WTC11 (cell line): ENCODE measurements at regions not wholly inside any gene's neighbourhood (a gene's known extent, or its start where the extent isn't known, plus 50 kb on each side); places are given as distances from the start of the nearest gene placed in this dataset.

ENCODE experiments used
- ATAC-seq: fragments of 200-7000 bp; cut with Tn5 transposase; 2 replicates; pipeline ENCODE4 v1.10.0; 2021; ENCODE audit warnings: mild to moderate bottlenecking, moderate library complexity
- CTCF ChIA-PET: fragments of 300-600 bp; sonication (Branson Sonifier 250); formaldehyde crosslinking; loops from one replicate; lab custom pipeline; 2021; ENCODE audit warnings: antibody characterized with exemption; lab: Charles Lee
- POLR2A ChIA-PET: fragments of 350-600 bp; sonication (Branson Sonifier 250); formaldehyde crosslinking; loops from one replicate; lab custom pipeline; 2021; ENCODE audit warnings: antibody characterized with exemption; lab: Charles Lee
- DNase-seq: peaks from one replicate; pipeline ENCODE4 v3.0.0; 2021; ENCODE audit warnings: low spot score
- H3K27ac Mint-ChIP-seq: 2 replicates; pipeline ENCODE4 v1.8.0; 2021; ENCODE audit warnings: mixed read lengths
- H3K27me3 Mint-ChIP-seq: 2 replicates; pipeline ENCODE4 v1.8.0; 2021; ENCODE audit warnings: low read depth, mild to moderate bottlenecking, moderate library complexity, mixed read lengths
- H3K36me3 Mint-ChIP-seq: 2 replicates; pipeline ENCODE4 v1.8.0; 2021; ENCODE audit warnings: mixed read lengths
- H3K4me1 Mint-ChIP-seq: 2 replicates; pipeline ENCODE4 v1.8.0; 2022; ENCODE audit warnings: mixed read lengths
- H3K4me3 Mint-ChIP-seq: 2 replicates; pipeline ENCODE4 v1.8.0; 2021; ENCODE audit warnings: mild to moderate bottlenecking, moderate library complexity, mixed read lengths
- H3K9me3 Mint-ChIP-seq: 2 replicates; pipeline ENCODE4 v1.8.0; 2021; ENCODE audit warnings: mixed read lengths
- MYBL2 ChIP-seq: sonication (generic); formaldehyde crosslinking; IDR thresholded peaks from 2 replicates; pipeline ENCODE4 v1.8.1; 2023; ENCODE audit warnings: mild to moderate bottlenecking, moderate library complexity, missing genetic modification reagents
- NR1H2 ChIP-seq: sonication (generic); formaldehyde crosslinking; IDR thresholded peaks from 2 replicates; pipeline ENCODE4 v1.9.0; 2021; ENCODE audit warnings: mild to moderate bottlenecking, moderate library complexity, missing genetic modification reagents
- NR2C2 ChIP-seq: sonication (generic); formaldehyde crosslinking; IDR thresholded peaks from 2 replicates; pipeline ENCODE4 v1.8.0; 2022; ENCODE audit warnings: mild to moderate bottlenecking, missing genetic modification reagents
- PRRX2 ChIP-seq: fragments of 250-450 bp; sonication (Bioruptor Pico); IDR thresholded peaks from 2 replicates; pipeline ENCODE4 v1.8.0; 2021; ENCODE audit warnings: mild to moderate bottlenecking
- RELA ChIP-seq: sonication (generic); formaldehyde crosslinking; IDR thresholded peaks from 2 replicates; pipeline ENCODE4 v1.8.1; 2022; ENCODE audit warnings: missing genetic modification reagents, mild to moderate bottlenecking, borderline replicate concordance
- ZNF138 ChIP-seq: sonication (generic); formaldehyde crosslinking; conservative IDR thresholded peaks from 2 replicates; pipeline ENCODE4 v1.8.1; 2022; ENCODE audit warnings: mild to moderate bottlenecking, moderate library complexity, missing genetic modification reagents
- ZNF219 ChIP-seq: sonication (generic); formaldehyde crosslinking; IDR thresholded peaks from 2 replicates; pipeline ENCODE4 v1.8.0; 2023; ENCODE audit warnings: missing genetic modification reagents, mild to moderate bottlenecking, borderline replicate concordance
- ZNF396 ChIP-seq: fragments of 250-450 bp; sonication (Bioruptor Pico); IDR thresholded peaks from 2 replicates; pipeline ENCODE4 v1.8.0; 2021; ENCODE audit warnings: mild to moderate bottlenecking, moderate library complexity, borderline replicate concordance
- TF ChIP-seq, protein P1 (sequence below): sonication (generic); formaldehyde crosslinking; IDR thresholded peaks from 2 replicates; pipeline ENCODE4 v1.8.1; 2023; ENCODE audit warnings: mild to moderate bottlenecking, missing genetic modification reagents, moderate library complexity
- TF ChIP-seq, protein P2 (sequence below): fragments of 250-450 bp; sonication (Bioruptor Pico); IDR thresholded peaks from 2 replicates; pipeline ENCODE4 v1.9.0; 2021; ENCODE audit warnings: mild to moderate bottlenecking
- TF ChIP-seq, protein P3 (sequence below): fragments of 250-450 bp; sonication (Bioruptor Pico); IDR thresholded peaks from 2 replicates; pipeline ENCODE4 v2.1.2; 2022; ENCODE audit warnings: mild to moderate bottlenecking, moderate library complexity
- TF ChIP-seq, protein P4 (sequence below): sonication (generic); formaldehyde crosslinking; IDR thresholded peaks from 2 replicates; pipeline ENCODE4 v1.8.0; 2022; ENCODE audit warnings: mild to moderate bottlenecking, missing genetic modification reagents
- TF ChIP-seq, protein P5 (sequence below): fragments of 250-450 bp; sonication (Bioruptor Pico); conservative IDR thresholded peaks from 2 replicates; pipeline ENCODE4 v1.9.0; 2021; ENCODE audit warnings: mild to moderate bottlenecking
- TF ChIP-seq, protein P6 (sequence below): sonication (generic); formaldehyde crosslinking; IDR thresholded peaks from 2 replicates; pipeline ENCODE4 v1.8.1; 2023; ENCODE audit warnings: mild to moderate bottlenecking, missing genetic modification reagents, moderate library complexity
- TF ChIP-seq, protein P7 (sequence below): sonication (generic); formaldehyde crosslinking; IDR thresholded peaks from 2 replicates; pipeline ENCODE4 v1.8.1; 2023; ENCODE audit warnings: mild to moderate bottlenecking, missing genetic modification reagents
- TF ChIP-seq, protein P8 (sequence below): fragments of 200-600 bp; IDR thresholded peaks from 2 replicates; pipeline ENCODE4 v1.8.0; 2022; ENCODE audit warnings: antibody characterized with exemption
- TF ChIP-seq, protein P9 (sequence below): fragments of 250-450 bp; sonication (Bioruptor Pico); IDR thresholded peaks from 2 replicates; pipeline ENCODE4 v1.9.0; 2021; ENCODE audit warnings: moderate library complexity, mild to moderate bottlenecking, inconsistent platforms, borderline replicate concordance
- TF ChIP-seq, protein P10 (sequence below): sonication (generic); formaldehyde crosslinking; conservative IDR thresholded peaks from 2 replicates; pipeline ENCODE4 v1.8.1; 2023; ENCODE audit warnings: mild to moderate bottlenecking, low read depth, missing genetic modification reagents, moderate library complexity
- TF ChIP-seq, protein P11 (sequence below): sonication (generic); formaldehyde crosslinking; IDR thresholded peaks from 2 replicates; pipeline ENCODE4 v1.8.0; 2022; ENCODE audit warnings: mild to moderate bottlenecking, missing genetic modification reagents

DNA sequence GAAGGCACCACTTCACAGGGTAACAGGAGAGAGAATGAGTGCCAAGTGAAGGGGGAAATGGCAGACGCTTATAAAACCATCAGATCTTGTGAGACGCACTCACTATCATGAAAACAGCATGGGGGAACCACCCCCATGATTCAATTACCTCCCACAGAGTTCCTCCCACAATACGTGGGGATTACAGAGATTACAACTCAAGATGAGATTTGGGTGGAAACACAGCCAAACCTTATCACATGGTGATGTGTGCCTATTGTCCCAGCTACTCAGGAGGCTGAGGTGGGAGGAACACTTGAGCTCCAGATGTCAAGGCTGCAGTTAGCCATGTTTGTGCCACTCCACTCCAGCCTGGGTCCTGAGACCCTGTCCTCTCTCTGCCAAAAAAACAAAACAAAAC is 56.0 kb upstream of the DSCAM start:
- H3K27me3 Mint-ChIP-seq: peaks cover 3% of the 10 kb centered on the region; the same call in 1 of the 2 replicates
- ATAC-seq: no peak
- H3K27ac Mint-ChIP-seq: no peak overlapping the region
- peaks cover 13% of the 10 kb centered on the region; the same call in 1 of the 2 replicates for H3K4me1 Mint-ChIP-seq
- no peak for DNase-seq
- ChIA-PET POLR2A (no interaction called here), CTCF (no interaction called here)
- peaks cover 7% of the 10 kb centered on the region for H3K36me3 Mint-ChIP-seq
- H3K4me3 Mint-ChIP-seq: no peak overlapping the region
- TF ChIP-seq, protein P1, sequence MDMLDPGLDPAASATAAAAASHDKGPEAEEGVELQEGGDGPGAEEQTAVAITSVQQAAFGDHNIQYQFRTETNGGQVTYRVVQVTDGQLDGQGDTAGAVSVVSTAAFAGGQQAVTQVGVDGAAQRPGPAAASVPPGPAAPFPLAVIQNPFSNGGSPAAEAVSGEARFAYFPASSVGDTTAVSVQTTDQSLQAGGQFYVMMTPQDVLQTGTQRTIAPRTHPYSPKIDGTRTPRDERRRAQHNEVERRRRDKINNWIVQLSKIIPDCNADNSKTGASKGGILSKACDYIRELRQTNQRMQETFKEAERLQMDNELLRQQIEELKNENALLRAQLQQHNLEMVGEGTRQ (CRISPR knock-in tag): no peak
- TF ChIP-seq RELA (CRISPR knock-in tag) (no peak), PRRX2 (CRISPR knock-in tag) (no peak), ZNF396 (CRISPR knock-in tag) (no peak), MYBL2 (no peak), NR2C2 (CRISPR knock-in tag) (no peak)
- TF ChIP-seq, protein P2, sequence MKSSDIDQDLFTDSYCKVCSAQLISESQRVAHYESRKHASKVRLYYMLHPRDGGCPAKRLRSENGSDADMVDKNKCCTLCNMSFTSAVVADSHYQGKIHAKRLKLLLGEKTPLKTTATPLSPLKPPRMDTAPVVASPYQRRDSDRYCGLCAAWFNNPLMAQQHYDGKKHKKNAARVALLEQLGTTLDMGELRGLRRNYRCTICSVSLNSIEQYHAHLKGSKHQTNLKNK: no peak
- TF ChIP-seq, protein P3, sequence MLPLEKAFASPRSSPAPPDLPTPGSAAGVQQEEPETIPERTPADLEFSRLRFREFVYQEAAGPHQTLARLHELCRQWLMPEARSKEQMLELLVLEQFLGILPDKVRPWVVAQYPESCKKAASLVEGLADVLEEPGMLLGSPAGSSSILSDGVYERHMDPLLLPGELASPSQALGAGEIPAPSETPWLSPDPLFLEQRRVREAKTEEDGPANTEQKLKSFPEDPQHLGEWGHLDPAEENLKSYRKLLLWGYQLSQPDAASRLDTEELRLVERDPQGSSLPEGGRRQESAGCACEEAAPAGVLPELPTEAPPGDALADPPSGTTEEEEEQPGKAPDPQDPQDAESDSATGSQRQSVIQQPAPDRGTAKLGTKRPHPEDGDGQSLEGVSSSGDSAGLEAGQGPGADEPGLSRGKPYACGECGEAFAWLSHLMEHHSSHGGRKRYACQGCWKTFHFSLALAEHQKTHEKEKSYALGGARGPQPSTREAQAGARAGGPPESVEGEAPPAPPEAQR (CRISPR knock-in tag): no peak
- TF ChIP-seq, protein P4, sequence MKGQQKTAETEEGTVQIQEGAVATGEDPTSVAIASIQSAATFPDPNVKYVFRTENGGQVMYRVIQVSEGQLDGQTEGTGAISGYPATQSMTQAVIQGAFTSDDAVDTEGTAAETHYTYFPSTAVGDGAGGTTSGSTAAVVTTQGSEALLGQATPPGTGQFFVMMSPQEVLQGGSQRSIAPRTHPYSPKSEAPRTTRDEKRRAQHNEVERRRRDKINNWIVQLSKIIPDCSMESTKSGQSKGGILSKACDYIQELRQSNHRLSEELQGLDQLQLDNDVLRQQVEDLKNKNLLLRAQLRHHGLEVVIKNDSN (CRISPR knock-in tag): no peak
- TF ChIP-seq, protein P5, sequence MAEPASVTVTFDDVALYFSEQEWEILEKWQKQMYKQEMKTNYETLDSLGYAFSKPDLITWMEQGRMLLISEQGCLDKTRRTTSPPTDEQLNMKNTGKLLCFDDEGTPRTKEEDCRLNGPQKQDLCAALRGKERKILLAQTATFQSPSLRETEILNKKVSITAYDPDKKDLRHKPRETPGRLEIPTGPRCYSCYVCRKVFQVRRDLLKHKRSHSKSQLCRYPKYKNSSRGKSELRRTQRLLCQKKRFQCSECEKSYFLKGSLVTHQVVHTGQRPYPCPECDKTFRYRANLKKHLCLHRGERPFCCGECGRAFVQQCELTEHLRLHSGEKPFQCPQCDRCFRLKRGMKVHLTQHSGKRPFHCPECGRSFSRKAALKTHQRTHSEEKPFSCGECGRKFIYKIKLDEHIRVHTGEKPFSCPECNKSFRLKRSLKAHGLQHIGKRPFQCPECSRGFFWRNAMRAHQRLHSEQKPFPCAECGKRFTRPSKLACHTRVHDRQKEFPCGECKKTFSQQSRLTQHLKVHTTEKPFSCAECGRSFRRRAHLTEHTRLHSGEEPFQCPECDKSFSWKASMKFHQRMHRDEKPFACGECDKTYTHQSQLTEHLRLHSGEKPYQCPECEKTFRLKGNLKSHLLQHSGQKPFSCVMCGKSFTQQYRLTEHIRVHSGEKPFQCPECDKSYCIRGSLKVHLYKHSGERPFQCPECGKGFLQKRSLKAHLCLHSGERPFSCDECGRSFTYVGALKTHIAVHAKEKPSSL: no peak
- peaks cover 15% of the 10 kb centered on the region for H3K9me3 Mint-ChIP-seq

DNA sequence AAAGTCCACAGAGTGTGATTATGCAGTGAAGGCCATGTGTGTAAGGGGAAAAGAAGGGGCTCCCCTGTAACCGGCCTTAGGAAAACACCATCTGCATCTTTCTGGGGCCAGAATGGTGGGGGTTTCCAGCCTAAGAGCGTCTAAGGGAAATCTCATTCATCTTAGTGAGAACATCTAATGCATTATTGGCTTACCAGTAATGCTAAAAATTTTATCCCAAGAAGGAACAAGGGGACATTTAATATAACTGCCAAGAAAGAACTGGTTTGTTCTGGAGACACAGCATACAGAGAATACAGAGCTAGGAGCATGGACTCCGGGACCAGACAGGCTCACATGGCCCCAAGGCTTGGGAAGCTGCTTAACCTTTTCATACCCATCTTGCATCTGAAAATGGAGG is 58.3 kb upstream of the DSCAM start:
- DNase-seq (no peak), ATAC-seq (no peak)
- H3K27ac Mint-ChIP-seq: no peak overlapping the region
- no peaks in the 10 kb centered on the region for H3K36me3 Mint-ChIP-seq
- no peaks in the 10 kb centered on the region for H3K27me3 Mint-ChIP-seq
- ChIA-PET POLR2A (no interaction called here), CTCF (interaction anchor here (0.5 kb wide), 1 partner anchor 328 kb away, joined by 4 read pairs; no protein-coding TSS in a partner anchor)
- H3K4me3 Mint-ChIP-seq: no peak overlapping the region
- TF ChIP-seq, protein P6, sequence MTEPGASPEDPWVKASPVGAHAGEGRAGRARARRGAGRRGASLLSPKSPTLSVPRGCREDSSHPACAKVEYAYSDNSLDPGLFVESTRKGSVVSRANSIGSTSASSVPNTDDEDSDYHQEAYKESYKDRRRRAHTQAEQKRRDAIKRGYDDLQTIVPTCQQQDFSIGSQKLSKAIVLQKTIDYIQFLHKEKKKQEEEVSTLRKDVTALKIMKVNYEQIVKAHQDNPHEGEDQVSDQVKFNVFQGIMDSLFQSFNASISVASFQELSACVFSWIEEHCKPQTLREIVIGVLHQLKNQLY (CRISPR knock-in tag): no peak
- TF ChIP-seq ZNF219 (CRISPR knock-in tag) (no peak), NR1H2 (CRISPR knock-in tag) (no peak), ZNF138 (CRISPR knock-in tag) (no peak), RELA (CRISPR knock-in tag) (no peak)
- TF ChIP-seq, protein P7, sequence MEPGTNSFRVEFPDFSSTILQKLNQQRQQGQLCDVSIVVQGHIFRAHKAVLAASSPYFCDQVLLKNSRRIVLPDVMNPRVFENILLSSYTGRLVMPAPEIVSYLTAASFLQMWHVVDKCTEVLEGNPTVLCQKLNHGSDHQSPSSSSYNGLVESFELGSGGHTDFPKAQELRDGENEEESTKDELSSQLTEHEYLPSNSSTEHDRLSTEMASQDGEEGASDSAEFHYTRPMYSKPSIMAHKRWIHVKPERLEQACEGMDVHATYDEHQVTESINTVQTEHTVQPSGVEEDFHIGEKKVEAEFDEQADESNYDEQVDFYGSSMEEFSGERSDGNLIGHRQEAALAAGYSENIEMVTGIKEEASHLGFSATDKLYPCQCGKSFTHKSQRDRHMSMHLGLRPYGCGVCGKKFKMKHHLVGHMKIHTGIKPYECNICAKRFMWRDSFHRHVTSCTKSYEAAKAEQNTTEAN: no peak
- TF ChIP-seq, protein P8, sequence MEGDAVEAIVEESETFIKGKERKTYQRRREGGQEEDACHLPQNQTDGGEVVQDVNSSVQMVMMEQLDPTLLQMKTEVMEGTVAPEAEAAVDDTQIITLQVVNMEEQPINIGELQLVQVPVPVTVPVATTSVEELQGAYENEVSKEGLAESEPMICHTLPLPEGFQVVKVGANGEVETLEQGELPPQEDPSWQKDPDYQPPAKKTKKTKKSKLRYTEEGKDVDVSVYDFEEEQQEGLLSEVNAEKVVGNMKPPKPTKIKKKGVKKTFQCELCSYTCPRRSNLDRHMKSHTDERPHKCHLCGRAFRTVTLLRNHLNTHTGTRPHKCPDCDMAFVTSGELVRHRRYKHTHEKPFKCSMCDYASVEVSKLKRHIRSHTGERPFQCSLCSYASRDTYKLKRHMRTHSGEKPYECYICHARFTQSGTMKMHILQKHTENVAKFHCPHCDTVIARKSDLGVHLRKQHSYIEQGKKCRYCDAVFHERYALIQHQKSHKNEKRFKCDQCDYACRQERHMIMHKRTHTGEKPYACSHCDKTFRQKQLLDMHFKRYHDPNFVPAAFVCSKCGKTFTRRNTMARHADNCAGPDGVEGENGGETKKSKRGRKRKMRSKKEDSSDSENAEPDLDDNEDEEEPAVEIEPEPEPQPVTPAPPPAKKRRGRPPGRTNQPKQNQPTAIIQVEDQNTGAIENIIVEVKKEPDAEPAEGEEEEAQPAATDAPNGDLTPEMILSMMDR: no peak
- TF ChIP-seq, protein P9, sequence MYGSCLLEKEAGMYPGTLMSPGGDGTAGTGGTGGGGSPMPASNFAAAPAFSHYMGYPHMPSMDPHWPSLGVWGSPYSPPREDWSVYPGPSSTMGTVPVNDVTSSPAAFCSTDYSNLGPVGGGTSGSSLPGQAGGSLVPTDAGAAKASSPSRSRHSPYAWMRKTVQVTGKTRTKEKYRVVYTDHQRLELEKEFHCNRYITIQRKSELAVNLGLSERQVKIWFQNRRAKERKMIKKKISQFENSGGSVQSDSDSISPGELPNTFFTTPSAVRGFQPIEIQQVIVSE: no peak
- TF ChIP-seq, protein P10, sequence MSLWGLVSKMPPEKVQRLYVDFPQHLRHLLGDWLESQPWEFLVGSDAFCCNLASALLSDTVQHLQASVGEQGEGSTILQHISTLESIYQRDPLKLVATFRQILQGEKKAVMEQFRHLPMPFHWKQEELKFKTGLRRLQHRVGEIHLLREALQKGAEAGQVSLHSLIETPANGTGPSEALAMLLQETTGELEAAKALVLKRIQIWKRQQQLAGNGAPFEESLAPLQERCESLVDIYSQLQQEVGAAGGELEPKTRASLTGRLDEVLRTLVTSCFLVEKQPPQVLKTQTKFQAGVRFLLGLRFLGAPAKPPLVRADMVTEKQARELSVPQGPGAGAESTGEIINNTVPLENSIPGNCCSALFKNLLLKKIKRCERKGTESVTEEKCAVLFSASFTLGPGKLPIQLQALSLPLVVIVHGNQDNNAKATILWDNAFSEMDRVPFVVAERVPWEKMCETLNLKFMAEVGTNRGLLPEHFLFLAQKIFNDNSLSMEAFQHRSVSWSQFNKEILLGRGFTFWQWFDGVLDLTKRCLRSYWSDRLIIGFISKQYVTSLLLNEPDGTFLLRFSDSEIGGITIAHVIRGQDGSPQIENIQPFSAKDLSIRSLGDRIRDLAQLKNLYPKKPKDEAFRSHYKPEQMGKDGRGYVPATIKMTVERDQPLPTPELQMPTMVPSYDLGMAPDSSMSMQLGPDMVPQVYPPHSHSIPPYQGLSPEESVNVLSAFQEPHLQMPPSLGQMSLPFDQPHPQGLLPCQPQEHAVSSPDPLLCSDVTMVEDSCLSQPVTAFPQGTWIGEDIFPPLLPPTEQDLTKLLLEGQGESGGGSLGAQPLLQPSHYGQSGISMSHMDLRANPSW: no peak
- TF ChIP-seq, protein P11, sequence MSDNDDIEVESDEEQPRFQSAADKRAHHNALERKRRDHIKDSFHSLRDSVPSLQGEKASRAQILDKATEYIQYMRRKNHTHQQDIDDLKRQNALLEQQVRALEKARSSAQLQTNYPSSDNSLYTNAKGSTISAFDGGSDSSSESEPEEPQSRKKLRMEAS (CRISPR knock-in tag): no peak
- peaks cover 8% of the 10 kb centered on the region; the same call in 1 of the 2 replicates for H3K4me1 Mint-ChIP-seq
- H3K9me3 Mint-ChIP-seq: peaks cover 4% of the 10 kb centered on the region
